Adrenal gland (tissue), 9 donors: ENCODE measurements at regions not wholly inside any gene's neighbourhood (a gene's known extent, or its start where the extent isn't known, plus 50 kb on each side); places are given as distances from the start of the nearest gene placed in this dataset.

Source experiments
- DNase-seq, 7 donors: peaks; one replicate each; pipeline ENCODE4 v3.0.0-alpha.2; 2019 to 2020
- H3K27ac ChIP-seq, 5 donors: fragments of 200-600 bp; sonication (generic) in 4 of 5; 1 replicate in 3 of 5; 2 replicates in 2 of 5; pipeline versions ENCODE4 v1.5.1 to v1.8.0; 2016 to 2020; ENCODE audit warnings: mild to moderate bottlenecking in 1 of 5
- H3K27me3 ChIP-seq: fragments of 200-600 bp; 2 replicates; pipeline ENCODE4 v1.8.0; 2021
- H3K36me3 ChIP-seq, 2 donors: fragments of 200-600 bp; replicated peaks in 1 of 2; 1 replicate in 1 of 2; 2 replicates in 1 of 2; pipeline versions ENCODE4 v1.5.1 to v1.8.0; 2018 to 2022
- H3K4me1 ChIP-seq, 2 donors: fragments of 200-600 bp; replicated peaks in 1 of 2; 1 replicate in 1 of 2; 2 replicates in 1 of 2; pipeline versions ENCODE4 v1.5.1 to v1.8.0; 2018 to 2021
- H3K4me3 ChIP-seq, 4 donors: fragments of 200-600 bp; sonication (generic) in 3 of 4; one replicate each; pipeline ENCODE4 v1.5.1; 2016 to 2018
- H3K9me3 ChIP-seq, 3 donors: fragments of 200-600 bp; sonication (generic) in 1 of 3; replicated peaks in 1 of 3; 1 replicate in 2 of 3; 2 replicates in 1 of 3; pipeline versions ENCODE4 v1.5.1 to v1.8.0; 2016 to 2021
- CTCF ChIP-seq, 6 experiments: fragments of 450-650 bp in 4 of 6; fragments of 200-600 bp in 2 of 6; sonication (generic) in 1 of 6; IDR thresholded peaks; 1 replicate in 5 of 6; 2 replicates in 1 of 6; pipeline versions ENCODE4 v1.5.1 to v1.8.0; 2016 to 2021; ENCODE audit warnings: antibody characterized with exemption in 6 of 6, mild to moderate bottlenecking in 2 of 6, moderate library complexity in 1 of 6
- POLR2A ChIP-seq, 2 donors: fragments of 450-650 bp; IDR thresholded peaks; one replicate each; pipeline ENCODE4 v1.6.1; 2017; ENCODE audit warnings: antibody characterized with exemption in 2 of 2, mild to moderate bottlenecking in 2 of 2, moderate library complexity in 1 of 2
- WGBS, 4 donors: extraction: QIAGEN DNeasy Blood & Tissue Kit in 2 of 4; methylation state at CpG; one replicate each; pipeline versions ENCODE4 v1.1.5 to v1.1.7; 2013 to 2017; 5-methylcytosine and 5-hydroxymethylcytosine counted together
- intact Hi-C, 2 donors: fragments of 100-400 bp; cut with DNase I; formaldehyde crosslinking; loops; one replicate each; pipeline versions ENCODE4 v1.14.1 to v1.15.0; 2022 to 2023
- donor health status: healthy with polysubstance abuse.
- donor health status: Bipolar disorder and iron deficiency.
- donor health status: DM: yes; HTN: yes; CAD: no.
- donor health status: DM: no; HTN: no; CAD: no.
- donor health status: DM: no; HTN: no; CAD: no.

- WGBS, 4 donors = 80 to 94% (median 87%) methylated on average over 13 to 17 of the region's 17 CpGs
- H3K4me1 ChIP-seq = no peaks in the 10 kb centered on the region
- intact Hi-C loops = no loop called here
- no peaks in the 10 kb centered on the region for H3K27me3 ChIP-seq
- peak in 1 of 7 donors; percentile 17 for DNase-seq
- peak overlapping the region in 1 of 5 donors; percentile 16 for H3K27ac ChIP-seq
- no peak for TF ChIP-seq POLR2A (IDR thresholded peaks at IDR 0.05)
- no peak for TF ChIP-seq CTCF (IDR thresholded peaks at IDR 0.05)
- no peak overlapping the region for H3K4me3 ChIP-seq
- no peaks in the 10 kb centered on the region for H3K9me3 ChIP-seq
- no peaks in the 10 kb centered on the region for H3K36me3 ChIP-seq
Measured at GRCh38 chr6:169861431-169862042, 110.1 kb downstream of the ERMARD start.

DNA sequence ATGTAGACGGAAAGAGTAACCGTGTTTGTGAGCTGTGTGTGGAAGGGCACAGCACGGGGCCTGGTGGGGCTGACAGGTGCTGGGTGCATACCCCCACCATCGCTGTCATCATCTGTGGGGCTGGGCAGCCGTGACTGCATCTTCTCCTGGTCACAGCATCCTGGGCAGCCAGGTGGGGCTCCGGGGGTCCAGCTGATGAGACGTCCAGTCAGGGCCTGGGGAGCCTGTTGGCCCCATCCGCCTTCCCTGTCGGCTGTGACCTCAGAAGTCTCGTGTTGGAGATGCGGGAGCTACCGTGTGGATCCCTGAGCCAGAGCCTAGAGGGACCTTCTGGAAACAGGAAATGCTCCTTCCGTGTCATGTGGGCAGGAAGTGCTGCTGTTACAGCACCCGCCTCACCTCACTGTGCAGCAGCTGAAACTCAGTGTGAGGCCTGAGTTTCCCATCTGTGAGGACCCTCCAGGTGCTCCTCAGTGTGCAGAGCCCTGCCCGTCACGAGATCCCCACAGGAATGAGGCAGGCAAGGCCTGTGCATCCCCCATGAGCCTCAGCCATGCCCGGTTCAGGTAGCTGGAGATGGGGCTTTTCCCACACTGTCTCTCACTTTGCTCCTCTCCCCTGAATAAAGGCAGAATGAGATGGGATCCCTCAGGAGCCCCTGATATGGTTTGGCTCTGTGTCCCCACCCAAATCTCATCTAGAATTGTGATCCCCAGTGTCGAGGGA, 108.7 kb downstream of the ERMARD start:
- DNase-seq = peak in 2 of 7 donors; percentile 19 to 36
- 68 to 75% (median 74%) methylated on average over 9 to 18 of the region's 18 CpGs for WGBS, 4 donors
- intact Hi-C loops = no loop called here
- Histone ChIP-seq H3K4me1 (no peaks in the 10 kb centered on the region), H3K9me3 (no peaks in the 10 kb centered on the region), H3K4me3 (no peak overlapping the region), H3K27me3 (no peaks in the 10 kb centered on the region), H3K36me3 (no peaks in the 10 kb centered on the region), H3K27ac (no peak overlapping the region)
- no peak for TF ChIP-seq POLR2A (IDR thresholded peaks at IDR 0.05)
- no peak for TF ChIP-seq CTCF (IDR thresholded peaks at IDR 0.05)

DNA sequence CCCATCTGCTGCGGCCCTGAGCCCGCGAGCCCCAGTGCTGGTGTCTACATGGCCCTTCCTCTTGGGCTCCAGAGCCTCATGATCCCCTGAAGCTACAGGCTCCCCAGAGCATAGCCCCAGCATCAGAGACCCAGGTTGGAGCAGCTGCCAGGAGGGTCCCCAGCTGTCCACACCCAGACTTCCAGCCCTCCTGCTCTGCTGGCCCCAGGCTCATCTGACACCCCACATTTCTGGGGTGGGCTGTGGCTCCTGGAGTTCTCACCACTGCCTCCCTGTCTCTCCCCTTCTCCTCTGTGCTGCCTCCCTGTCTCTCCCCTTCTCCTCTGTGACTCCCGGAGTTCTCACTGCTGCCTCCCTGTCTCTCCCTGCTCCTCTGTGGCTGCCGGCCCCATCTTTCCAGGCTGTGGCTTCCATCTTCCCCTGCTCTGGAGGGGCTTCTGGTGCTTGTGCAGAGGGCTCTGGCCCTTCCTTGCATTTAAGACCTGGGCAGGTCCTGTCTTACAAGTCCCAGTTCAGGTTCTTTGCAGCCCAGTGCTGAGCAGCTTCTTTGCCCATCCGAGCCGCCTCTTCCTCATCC, 108.1 kb downstream of the ERMARD start:
- TF ChIP-seq POLR2A (IDR thresholded peaks at IDR 0.05) (no peak), CTCF (IDR thresholded peaks at IDR 0.05) (no peak)
- no peaks in the 10 kb centered on the region for H3K27me3 ChIP-seq
- no peak overlapping the region for H3K4me3 ChIP-seq
- WGBS, 4 donors = 92 to 98% (median 95%) methylated on average over 6 to 7 of the region's 7 CpGs
- no peaks in the 10 kb centered on the region for H3K4me1 ChIP-seq
- no peaks in the 10 kb centered on the region for H3K36me3 ChIP-seq
- DNase-seq = peak in 2 of 7 donors; percentile 6 to 21
- H3K9me3 ChIP-seq = no peaks in the 10 kb centered on the region
- H3K27ac ChIP-seq = no peak overlapping the region
- intact Hi-C loops = no loop called here

GRCh38 chr6:169858935-169859351, 107.5 kb downstream of the ERMARD start:
- no peaks in the 10 kb centered on the region for H3K27me3 ChIP-seq
- WGBS, 4 donors = 92 to 93% (median 92%) methylated on average over 7 to 10 of the region's 10 CpGs
- H3K4me1 ChIP-seq = no peaks in the 10 kb centered on the region
- no peak overlapping the region for H3K27ac ChIP-seq
- intact Hi-C loops = no loop called here
- DNase-seq = peak in 2 of 7 donors; percentile 8 to 30
- no peaks in the 10 kb centered on the region for H3K9me3 ChIP-seq
- no peaks in the 10 kb centered on the region for H3K36me3 ChIP-seq
- H3K4me3 ChIP-seq = no peak overlapping the region
- TF ChIP-seq POLR2A (IDR thresholded peaks at IDR 0.05) (no peak), CTCF (IDR thresholded peaks at IDR 0.05) (no peak)
